22Rv1 (cell line): ENCODE measurements at regions not wholly inside any gene's neighbourhood (a gene's known extent, or its start where the extent isn't known, plus 50 kb on each side); places are given as distances from the start of the nearest gene placed in this dataset.

Experiments
- CTCF ChIP-seq: fragments of 450-650 bp; IDR thresholded peaks from 2 replicates; pipeline ENCODE4 v1.5.1; 2017; ENCODE audit warnings: mild to moderate bottlenecking
- ZFX ChIP-seq: fragments of 450-650 bp; IDR thresholded peaks from 2 replicates; pipeline ENCODE4 v1.6.1; 2017; ENCODE audit warnings: antibody characterized with exemption, borderline replicate concordance

- TF ChIP-seq CTCF (no peak), ZFX (no peak)
These were observed 113.6 kb downstream of the VPREB1 start for GRCh38 chr22:22358152-22358551.
